Testis (tissue), 2 donors: ENCODE measurements at regions not wholly inside any gene's neighbourhood (a gene's known extent, or its start where the extent isn't known, plus 50 kb on each side); places are given as distances from the start of the nearest gene placed in this dataset.

ENCODE experiments used
- DNase-seq: peaks from one replicate; pipeline ENCODE4 v3.0.0-alpha.2; 2019
- H3K27ac ChIP-seq, 2 donors: fragments of 200-600 bp; sonication (generic); one replicate each; pipeline ENCODE4 v1.5.1; 2019
- H3K27me3 ChIP-seq: fragments of 200-600 bp; sonication (generic); one replicate; pipeline ENCODE4 v1.5.1; 2019
- H3K36me3 ChIP-seq: fragments of 200-600 bp; sonication (generic); one replicate; pipeline ENCODE4 v1.5.1; 2017; ENCODE audit warnings: low read depth; ENCODE audit errors: missing control alignments
- H3K4me1 ChIP-seq: fragments of 200-600 bp; sonication (generic); one replicate; pipeline ENCODE4 v1.5.1; 2019
- H3K4me3 ChIP-seq, 2 donors: fragments of 200-600 bp; sonication (generic); one replicate each; pipeline ENCODE4 v1.5.1; 2017 to 2019
- H3K9me3 ChIP-seq: fragments of 200-600 bp; sonication (generic); one replicate; pipeline ENCODE4 v1.5.1; 2017
- POLR2A ChIP-seq: fragments of 450-650 bp; IDR thresholded peaks from one replicate; pipeline ENCODE4 v1.6.1; 2017; ENCODE audit warnings: antibody characterized with exemption, mild to moderate bottlenecking, moderate library complexity
- WGBS, 2 donors: methylation state at CpG; one replicate each; pipeline ENCODE4 v1.1.5; 2018; 5-methylcytosine and 5-hydroxymethylcytosine counted together
- intact Hi-C: fragments of 100-400 bp; cut with DNase I; formaldehyde crosslinking; loops from one replicate; pipeline ENCODE4 v1.15.1; 2023; ENCODE audit warnings: low total_unique reads
- TF ChIP-seq, protein P1 (sequence below), 3 experiments: fragments of 450-650 bp in 2 of 3; fragments of 200-600 bp in 1 of 3; sonication (generic) in 1 of 3; IDR thresholded peaks; one replicate each; pipeline ENCODE4 v1.5.1; 2016 to 2019; ENCODE audit warnings: antibody characterized with exemption in 3 of 3, mild to moderate bottlenecking in 2 of 3, moderate library complexity in 1 of 3

GRCh38 chr9:18361646-18362045 lies 112.3 kb upstream of the ADAMTSL1 start:
- no peaks in the 10 kb centered on the region for H3K27me3 ChIP-seq
- TF ChIP-seq POLR2A = no peak
- TF ChIP-seq, protein P1, sequence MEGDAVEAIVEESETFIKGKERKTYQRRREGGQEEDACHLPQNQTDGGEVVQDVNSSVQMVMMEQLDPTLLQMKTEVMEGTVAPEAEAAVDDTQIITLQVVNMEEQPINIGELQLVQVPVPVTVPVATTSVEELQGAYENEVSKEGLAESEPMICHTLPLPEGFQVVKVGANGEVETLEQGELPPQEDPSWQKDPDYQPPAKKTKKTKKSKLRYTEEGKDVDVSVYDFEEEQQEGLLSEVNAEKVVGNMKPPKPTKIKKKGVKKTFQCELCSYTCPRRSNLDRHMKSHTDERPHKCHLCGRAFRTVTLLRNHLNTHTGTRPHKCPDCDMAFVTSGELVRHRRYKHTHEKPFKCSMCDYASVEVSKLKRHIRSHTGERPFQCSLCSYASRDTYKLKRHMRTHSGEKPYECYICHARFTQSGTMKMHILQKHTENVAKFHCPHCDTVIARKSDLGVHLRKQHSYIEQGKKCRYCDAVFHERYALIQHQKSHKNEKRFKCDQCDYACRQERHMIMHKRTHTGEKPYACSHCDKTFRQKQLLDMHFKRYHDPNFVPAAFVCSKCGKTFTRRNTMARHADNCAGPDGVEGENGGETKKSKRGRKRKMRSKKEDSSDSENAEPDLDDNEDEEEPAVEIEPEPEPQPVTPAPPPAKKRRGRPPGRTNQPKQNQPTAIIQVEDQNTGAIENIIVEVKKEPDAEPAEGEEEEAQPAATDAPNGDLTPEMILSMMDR (IDR thresholded peaks at IDR 0.05) = no peak
- 47 to 85% methylated on average over 2 of the region's 2 CpGs for WGBS, 2 donors

DNA sequence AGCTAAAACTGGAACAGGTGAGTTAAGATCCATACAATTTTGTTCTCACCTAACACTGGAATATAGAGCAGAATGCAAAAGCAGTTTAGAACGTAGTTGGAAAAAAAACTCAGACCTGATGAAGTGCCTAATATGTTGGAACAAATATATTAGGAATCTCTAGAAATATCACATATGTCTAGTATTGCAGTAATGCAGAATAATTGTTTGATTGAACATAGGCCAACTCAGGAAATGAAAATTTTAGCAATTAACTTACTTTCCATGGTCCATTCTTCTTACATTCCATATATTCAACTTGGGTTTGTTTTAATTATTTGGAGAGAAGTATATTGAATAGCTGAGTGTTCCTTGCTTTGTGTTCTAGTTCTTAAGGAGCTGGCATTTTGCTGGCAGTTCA lies 111.8 kb upstream of the ADAMTSL1 start:
- no peak for DNase-seq
- Histone ChIP-seq H3K4me1 (no peaks in the 10 kb centered on the region), H3K27me3 (no peaks in the 10 kb centered on the region), H3K27ac (no peak overlapping the region), H3K9me3 (no peaks in the 10 kb centered on the region), H3K4me3 (no peak overlapping the region), H3K36me3 (no peaks in the 10 kb centered on the region)
- intact Hi-C loops = no loop called here
- TF ChIP-seq POLR2A = no peak
- TF ChIP-seq, protein P1 (IDR thresholded peaks at IDR 0.05) = no peak
- 93 to 96% methylated on average over 1 of the region's 1 CpG for WGBS, 2 donors

More at GRCh38 chr9:18361646-18362045, 112.3 kb upstream of the ADAMTSL1 start:
- H3K4me1 ChIP-seq = no peaks in the 10 kb centered on the region
- H3K9me3 ChIP-seq = no peaks in the 10 kb centered on the region
- no peaks in the 10 kb centered on the region for H3K36me3 ChIP-seq
- H3K27ac ChIP-seq = no peak overlapping the region
- H3K4me3 ChIP-seq = no peak overlapping the region
- DNase-seq = no peak
- intact Hi-C loops = no loop called here

DNA sequence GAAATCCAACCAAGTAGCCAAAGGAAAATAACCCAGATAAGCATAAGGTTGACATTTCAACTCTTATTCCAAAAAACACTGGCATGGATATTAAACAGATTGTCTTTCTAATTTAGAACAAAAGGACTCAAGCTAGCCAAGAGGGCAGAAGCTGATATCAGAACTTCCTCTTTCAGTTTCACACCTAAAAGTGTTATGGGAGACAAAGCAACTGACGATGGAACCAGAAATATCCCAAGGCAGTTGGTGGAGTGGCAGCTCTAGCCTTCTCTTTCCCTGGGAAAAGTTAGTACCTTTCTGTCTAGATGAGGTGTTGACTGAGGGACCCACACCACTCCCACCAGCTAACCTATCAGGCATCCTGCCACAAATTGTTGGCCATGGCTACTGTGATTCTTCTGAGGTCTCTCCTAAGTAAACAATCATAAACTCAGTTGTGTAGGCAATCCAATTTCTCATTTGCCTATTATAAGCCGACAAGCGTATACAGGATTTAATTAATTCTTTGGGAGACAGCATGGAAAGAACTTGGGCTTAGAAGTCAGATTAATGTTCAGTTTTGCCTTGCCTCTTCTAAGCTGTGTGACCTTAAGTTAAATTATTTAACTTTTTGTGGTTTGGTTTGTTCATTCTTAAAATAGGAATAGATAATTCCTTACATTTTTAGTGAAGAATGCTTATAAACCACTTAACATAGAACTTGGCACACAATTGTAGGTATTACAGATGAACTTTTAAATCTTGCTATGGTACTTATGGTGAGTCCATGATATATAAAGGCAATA lies 110.9 kb upstream of the ADAMTSL1 start:
- no peak overlapping the region for H3K4me3 ChIP-seq
- WGBS, 2 donors = 56 to 65% methylated on average over 3 of the region's 3 CpGs
- no peaks in the 10 kb centered on the region for H3K36me3 ChIP-seq
- no peak for TF ChIP-seq POLR2A
- TF ChIP-seq, protein P1 (IDR thresholded peaks at IDR 0.05) = no peak
- no peak for DNase-seq
- H3K9me3 ChIP-seq = no peaks in the 10 kb centered on the region
- no peaks in the 10 kb centered on the region for H3K4me1 ChIP-seq
- no peaks in the 10 kb centered on the region for H3K27me3 ChIP-seq
- intact Hi-C loops = no loop called here
- H3K27ac ChIP-seq = no peak overlapping the region

GRCh38 chr9:18365651-18366050 lies 108.3 kb upstream of the ADAMTSL1 start:
- Histone ChIP-seq H3K4me3 (no peak overlapping the region), H3K4me1 (no peaks in the 10 kb centered on the region), H3K9me3 (no peaks in the 10 kb centered on the region), H3K27ac (no peak overlapping the region), H3K27me3 (no peaks in the 10 kb centered on the region), H3K36me3 (no peaks in the 10 kb centered on the region)
- DNase-seq = no peak
- TF ChIP-seq, protein P1 (IDR thresholded peaks at IDR 0.05) = no peak
- no peak for TF ChIP-seq POLR2A
- intact Hi-C loops = no loop called here
- 85 to 90% methylated on average over 6 of the region's 6 CpGs for WGBS, 2 donors

DNA sequence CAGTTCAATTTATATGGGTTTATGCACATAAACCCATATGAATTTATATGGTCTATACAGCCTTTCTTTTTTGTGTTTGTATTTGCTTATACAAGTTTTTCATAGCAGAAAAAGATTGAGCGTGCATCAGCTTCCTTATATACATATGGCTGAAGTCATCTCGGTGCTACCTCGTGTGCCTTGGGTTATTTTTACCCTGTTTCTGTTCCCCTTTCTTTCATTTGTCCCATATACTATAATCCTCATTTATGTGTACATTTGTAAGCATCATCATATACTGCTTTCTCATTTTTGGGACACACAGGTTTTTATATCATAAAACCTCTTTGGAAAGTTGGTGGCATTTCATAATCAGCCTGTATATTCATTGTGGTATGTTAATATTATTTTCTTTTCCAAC lies 107.8 kb upstream of the ADAMTSL1 start:
- Histone ChIP-seq H3K36me3 (no peaks in the 10 kb centered on the region), H3K9me3 (no peaks in the 10 kb centered on the region), H3K27me3 (no peaks in the 10 kb centered on the region), H3K27ac (no peak overlapping the region), H3K4me1 (no peaks in the 10 kb centered on the region), H3K4me3 (no peak overlapping the region)
- no peak for TF ChIP-seq POLR2A
- TF ChIP-seq, protein P1 (IDR thresholded peaks at IDR 0.05) = no peak
- WGBS, 2 donors = 84 to 88% methylated on average over 3 of the region's 3 CpGs
- intact Hi-C loops = no loop called here
- no peak for DNase-seq
